NCI-H1417 (cell line): ENCODE measurements at regions not wholly inside any gene's neighbourhood (a gene's known extent, or its start where the extent isn't known, plus 50 kb on each side); places are given as distances from the start of the nearest gene placed in this dataset.

Experiments
- DNase-seq, 3 experiments: peaks; one replicate each; lab custom pipeline; 2025; lab: John Stamatoyannopoulos, UW

DNA sequence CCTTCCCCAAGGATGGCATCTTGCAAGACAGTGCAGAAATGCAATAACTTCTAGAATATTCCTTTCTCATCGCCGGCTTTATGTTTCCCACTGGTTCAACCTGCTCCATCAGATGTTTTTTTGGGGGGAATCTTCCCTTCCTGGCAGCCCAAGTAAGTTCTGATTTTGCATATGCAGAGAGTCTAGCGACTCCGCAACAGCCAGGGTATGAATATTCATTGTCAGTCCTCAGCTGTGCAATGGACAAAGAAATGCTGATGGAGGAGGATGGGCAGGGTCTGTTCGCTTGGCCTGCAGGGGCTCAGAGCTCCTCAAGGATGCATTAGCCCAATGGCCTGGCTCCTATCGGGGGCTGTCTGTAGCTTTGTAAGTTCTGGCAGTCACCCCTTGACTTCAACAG is 358.8 kb upstream of the CCL2 start:
- DNase-seq, result no peak

DNA sequence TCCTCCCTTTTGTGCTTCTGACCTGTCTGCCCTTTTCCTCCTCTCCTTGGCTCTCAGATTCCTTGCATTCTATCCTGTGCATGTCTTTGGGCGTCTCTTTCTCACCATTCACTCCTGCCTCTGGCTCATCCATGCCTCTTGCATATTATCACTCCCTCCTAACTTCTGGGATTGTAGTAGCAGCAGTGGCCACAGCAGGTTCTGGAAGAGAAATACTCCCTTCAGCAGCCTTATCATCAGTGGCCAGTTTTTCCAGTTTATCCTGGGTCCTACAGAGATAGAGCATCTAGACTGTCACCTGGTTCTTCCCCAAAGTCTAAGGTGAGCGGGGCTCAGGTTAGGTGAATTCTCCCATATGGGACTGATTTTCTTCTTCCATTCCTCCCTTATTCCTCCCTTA is 354.0 kb upstream of the CCL2 start:
- no peak for DNase-seq

DNA sequence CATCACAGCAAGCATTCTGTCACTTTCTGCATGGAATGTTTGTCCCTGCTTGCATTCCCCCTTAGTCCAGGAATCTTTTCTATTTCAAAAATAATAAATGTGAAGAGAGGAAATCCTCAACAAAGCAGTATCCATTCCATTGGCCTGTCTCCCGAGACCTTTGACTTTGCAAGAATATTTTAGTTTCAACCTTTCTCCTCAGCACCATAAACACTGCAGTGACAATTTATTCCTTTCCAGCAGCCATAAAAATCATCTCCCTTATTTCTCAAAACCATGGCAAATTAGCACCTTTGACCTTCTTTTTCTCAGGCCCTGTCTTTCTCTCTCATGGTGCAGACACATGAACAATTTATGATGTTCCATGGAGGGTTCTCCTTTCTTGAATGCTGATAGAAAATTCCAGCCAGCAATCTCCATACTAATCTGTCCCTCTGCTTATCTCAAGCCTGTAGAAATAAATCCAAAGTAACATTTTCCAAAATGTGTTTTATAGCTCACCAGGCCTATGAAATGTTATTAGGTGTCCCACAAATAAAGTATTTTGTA is 352.1 kb upstream of the CCL2 start:
- no peak for DNase-seq

- DNase-seq, result peak in 1 of 3 experiments; percentile 45
Observed at GRCh38 chr17:33904476-33904875, 350.6 kb upstream of the CCL2 start.

DNA sequence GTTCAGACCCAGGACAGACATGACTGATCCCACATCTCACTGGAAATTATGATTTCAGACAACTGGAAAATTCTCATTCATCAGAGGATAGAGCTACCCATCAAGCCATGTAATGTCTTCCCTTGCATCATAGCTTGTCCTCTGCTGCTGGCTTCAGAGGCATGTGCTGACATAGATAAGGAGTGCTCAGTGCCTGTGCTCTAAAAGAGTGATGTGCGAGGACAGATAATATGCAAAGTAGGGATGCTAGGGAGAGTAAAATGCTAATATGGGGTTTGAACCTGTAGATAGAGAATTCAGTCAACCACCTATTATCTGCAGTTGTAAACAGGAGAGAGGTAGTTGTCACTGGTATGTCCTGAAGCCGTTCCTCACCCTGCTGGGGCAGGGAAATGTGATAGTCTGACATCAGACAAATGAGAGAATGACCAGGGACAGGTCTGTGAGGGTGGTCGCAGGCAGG is 349.7 kb upstream of the CCL2 start:
- DNase-seq, result no peak

GRCh38 chr17:33908363-33909064 is 346.6 kb upstream of the CCL2 start:
- no peak for DNase-seq

DNA sequence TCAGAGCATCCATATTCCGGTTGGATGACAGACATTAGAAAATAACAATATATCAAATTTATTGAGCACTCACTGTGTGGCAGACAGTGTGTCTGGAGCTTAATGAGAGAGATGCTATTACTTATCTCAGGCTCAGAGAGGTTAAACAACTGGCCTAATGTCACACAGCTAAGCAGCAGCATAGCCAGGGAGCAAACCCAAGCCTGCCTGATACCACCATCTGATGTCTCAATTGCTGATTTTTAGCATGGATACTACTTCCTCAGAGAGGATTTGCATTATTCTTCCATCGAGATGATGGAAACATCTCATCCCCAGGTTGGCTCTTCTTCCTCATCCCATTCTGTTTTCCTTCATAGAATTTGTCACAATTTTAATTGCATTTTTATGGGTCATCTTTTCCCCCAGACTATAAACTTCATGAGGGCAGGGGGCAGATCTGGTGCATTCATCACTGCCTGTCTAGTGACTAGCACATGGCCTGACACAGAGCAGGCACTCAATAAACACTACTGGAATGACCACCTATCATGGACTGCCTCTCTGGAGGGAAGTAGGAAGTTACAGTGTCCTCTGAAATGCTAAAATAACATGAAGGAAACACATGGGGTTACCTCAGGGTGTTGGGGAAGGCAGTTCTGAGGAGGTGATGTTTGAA is 344.8 kb upstream of the CCL2 start:
- DNase-seq, result no peak

GRCh38 chr17:33914125-33914524 is 341.0 kb upstream of the CCL2 start:
- DNase-seq, result no peak

DNA sequence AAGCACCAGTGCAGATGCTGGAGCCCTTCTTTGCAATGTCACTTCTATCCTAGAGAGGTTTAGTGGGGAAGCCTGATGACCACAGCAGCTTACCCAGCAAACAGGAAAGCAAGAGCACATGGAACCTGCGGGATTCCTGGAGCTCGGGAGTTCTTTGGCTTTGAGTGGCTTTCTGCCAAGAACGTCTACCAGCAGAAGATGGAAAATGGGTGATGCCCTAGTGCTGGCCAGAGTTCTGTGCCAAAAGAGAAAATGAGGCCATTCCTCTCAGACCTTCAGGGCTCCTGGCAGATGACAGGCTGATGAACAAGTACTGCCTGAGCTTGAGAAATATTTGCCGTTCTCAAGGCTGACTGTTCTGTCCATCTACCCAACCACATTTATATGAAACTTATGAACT is 332.1 kb upstream of the CCL2 start:
- DNase-seq, result no peak

DNA sequence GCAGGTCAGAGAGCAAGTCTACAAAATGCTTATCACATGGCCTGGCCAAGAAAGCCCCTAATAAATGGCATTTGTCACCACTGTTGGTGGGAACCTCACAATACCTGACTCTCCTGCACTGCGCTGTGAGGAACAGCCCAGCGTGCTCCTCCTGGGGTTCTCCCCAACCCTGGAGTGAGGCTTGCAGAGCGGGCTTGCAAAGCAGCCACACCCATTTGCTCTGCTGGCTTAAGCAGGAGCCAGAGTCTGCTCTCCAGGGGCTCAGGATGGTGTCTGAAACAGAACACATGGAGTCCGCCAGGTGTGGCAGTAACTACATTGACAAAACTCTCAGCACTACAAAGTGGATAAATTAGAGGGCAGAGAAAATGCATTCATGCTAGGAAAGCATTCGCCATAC is 331.0 kb upstream of the CCL2 start:
- DNase-seq, result peak in 1 of 3 experiments; percentile 6

GRCh38 chr17:33925649-33926048 is 329.4 kb upstream of the CCL2 start:
- no peak for DNase-seq

GRCh38 chr17:33927732-33928133 is 327.4 kb upstream of the CCL2 start:
- peak; percentile 17 to 60 (median 22) for DNase-seq

- DNase-seq, result peak in 2 of 3 experiments; percentile 9 to 38
Observed at GRCh38 chr17:33929181-33929724, 325.8 kb upstream of the CCL2 start.

DNA sequence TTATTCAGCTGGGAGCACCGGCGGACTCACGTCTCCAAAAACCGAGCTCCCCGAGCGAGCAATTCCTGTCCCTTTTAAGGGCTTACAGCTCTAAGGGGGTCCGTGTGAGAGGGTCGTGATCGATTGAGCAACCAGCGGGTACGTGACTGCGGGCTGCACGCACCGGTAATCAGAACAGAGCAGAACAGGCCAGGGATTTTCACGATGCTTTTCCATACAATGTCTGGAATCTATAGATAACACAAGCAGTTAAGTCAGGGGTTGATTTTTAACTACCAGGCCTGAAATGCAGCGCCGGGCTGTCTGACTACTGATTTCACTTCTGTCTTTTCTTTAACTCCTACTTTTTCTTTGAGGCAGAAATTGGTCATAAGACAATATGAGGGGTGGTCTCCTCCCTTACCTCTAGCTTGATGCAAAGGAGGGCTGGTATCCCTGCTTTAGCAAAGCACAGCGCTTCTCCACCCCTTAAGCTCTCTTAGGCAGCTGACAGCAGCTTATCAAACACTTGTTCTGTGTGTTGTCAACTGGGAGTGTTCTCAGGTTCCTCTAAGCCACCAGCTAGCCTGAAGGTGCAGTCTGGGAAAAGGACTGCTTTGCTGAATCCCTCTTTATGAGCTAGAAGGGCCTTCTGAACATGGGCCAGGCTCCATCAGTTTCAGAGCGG is 323.8 kb upstream of the CCL2 start:
- DNase-seq, result peak in 1 of 3 experiments; percentile 11

- DNase-seq, result no peak
Observed at GRCh38 chr17:33932996-33933395, 322.1 kb upstream of the CCL2 start.

DNA sequence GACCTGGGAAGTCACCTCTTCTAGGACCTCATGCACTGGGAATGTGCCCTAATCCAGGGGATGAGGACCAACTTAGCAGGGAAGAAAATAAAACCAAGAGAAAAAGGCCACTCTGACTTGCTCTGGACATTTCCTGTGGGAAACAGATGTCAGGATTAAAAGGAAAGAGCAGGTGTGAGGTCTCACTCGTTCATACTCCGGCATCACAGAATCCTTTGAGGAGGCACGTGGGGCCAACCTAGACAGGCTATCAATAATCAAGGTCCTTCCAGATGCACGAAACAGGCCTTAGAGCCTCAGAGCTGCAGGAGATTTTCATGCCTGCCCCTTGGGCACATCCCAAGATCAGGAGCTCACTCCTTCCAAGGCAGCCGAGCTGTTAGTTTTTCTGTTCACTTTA is 321.5 kb upstream of the CCL2 start:
- no peak for DNase-seq

- no peak for DNase-seq
Observed at GRCh38 chr17:33934696-33935095, 320.4 kb upstream of the CCL2 start.

DNA sequence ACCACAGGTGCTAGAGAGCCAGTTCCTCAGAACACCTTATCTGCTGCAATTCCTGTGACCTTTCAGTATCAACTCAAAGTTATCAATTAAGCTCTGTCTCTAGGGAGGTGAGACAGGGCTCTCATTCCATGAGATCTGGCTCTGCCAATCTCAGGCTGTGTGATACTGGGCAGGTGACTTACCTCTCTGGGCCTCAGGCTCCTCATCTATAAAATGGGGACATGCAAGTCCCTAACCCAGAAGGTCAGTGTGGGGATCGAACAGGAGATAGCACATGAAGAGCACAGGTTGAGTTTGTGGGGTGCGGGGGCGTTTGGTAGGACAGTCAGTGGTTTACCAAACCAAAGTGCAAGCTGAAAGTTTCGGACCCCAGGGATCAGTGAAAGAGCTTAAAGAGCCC is 319.3 kb upstream of the CCL2 start:
- DNase-seq, result no peak

DNA sequence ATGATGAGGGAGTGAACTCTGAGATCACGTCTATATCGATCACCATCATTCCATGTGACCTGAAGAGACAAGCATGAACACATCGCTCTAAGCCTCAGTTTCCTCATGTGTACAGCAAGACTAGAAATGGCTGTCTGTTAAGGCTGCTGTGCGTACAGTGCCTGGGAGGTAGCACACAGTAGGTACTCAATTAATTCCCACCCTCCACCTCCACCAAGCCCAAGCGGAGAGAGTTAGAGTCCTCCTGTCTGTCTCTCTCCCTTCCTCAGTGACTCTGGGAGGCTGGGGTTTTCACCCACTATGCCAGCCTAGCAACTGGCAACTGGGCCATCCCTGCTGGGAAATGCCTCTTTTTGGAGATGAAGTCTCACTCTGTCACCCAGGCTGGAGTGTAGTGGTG is 318.3 kb upstream of the CCL2 start:
- DNase-seq, result no peak

DNA sequence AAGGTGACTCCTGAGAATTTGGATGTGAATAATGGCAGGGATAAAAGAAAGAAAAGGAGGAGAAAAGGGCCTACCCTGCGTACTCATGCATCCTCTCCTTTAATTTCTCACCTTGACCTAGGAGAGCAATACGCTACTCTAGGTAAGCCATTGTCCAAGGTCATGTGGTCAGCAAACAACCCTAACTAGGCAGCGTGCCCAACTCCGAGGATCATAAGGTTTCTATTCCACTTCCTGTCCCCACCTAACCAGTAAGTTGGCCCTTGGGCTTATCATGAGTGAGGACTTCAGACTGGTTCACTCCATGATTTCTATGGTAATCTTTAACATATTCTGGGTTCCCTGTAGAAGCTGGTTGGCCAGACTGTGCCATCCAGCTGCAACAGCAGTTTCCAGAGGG is 315.1 kb upstream of the CCL2 start:
- no peak for DNase-seq

GRCh38 chr17:33940769-33941370 is 314.2 kb upstream of the CCL2 start:
- DNase-seq, result no peak

DNA sequence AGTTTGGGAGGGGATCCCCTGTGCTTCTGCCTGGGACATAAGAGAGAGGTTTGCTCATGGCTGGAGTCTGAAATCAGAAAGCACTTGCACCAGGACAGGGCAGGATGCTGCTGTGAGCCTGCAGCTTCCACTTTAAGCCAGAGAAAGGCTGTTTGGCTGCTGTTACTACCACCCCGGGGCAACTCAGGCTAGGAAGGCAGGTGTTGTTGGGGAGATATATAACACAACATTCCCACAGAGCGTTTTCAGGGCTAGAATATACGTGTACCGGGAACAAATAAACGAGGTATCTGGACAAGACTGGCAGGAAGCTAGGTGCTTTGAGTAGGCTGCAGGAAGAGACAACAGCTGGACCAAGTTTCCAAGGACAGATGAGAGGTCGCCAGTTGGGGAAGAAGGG is 313.3 kb upstream of the CCL2 start:
- DNase-seq, result no peak
